HL-60 (cell line): ENCODE measurements at regions not wholly inside any gene's neighbourhood (a gene's known extent, or its start where the extent isn't known, plus 50 kb on each side); places are given as distances from the start of the nearest gene placed in this dataset.

ENCODE experiments used
- CTCF ChIP-seq: IDR thresholded peaks from one replicate; pipeline ENCODE4 v1.5.1; 2011; ENCODE audit warnings: low read length, control low read depth, inconsistent platforms; ENCODE audit not compliant: insufficient read depth
- POLR2AphosphoS5 ChIP-seq: IDR thresholded peaks from 2 replicates; pipeline ENCODE4 v1.6.1; 2012; ENCODE audit warnings: low read depth

DNA sequence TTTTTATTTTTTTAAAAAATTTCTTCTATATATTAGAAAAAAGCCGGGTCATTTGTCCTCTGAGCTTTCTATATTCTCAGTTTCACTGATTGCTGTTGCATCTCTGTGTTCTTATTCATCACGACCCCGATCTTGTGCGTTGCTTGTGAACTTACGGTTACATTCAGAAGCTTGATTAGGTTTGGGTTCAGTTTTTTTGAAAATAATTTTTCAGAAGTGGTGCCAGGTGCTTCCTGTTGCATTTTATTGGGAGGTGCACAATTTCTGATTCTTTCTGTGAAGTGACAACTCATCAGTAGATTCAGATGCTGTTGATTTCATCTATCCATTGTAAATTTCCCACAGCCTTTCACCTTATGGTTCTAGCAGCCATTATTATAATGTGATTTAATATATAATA lies 147.3 kb downstream of the INHBB start:
- TF ChIP-seq POLR2AphosphoS5 (no peak), CTCF (no peak)
